ENCODE measurements at regions not wholly inside any gene's neighbourhood (a gene's known extent, or its start where the extent isn't known, plus 50 kb on each side); places are given as distances from the start of the nearest gene placed in this dataset.
"Not testable (repeated sequence)": the region's sequence is repeated elsewhere in the genome, so short reads cannot be mapped to it uniquely, and the experiment has no call there.

GRCh38 chr5:120162321-120162720 lies 301.8 kb upstream of the PRR16 start:
- no peak overlapping the region for H3K4me3 ChIP-seq (ENCODE audit: control insufficient read depth, low read depth, low read length)
- DNase-seq (ENCODE audit: low read depth): no peak
- TF ChIP-seq, protein P1, sequence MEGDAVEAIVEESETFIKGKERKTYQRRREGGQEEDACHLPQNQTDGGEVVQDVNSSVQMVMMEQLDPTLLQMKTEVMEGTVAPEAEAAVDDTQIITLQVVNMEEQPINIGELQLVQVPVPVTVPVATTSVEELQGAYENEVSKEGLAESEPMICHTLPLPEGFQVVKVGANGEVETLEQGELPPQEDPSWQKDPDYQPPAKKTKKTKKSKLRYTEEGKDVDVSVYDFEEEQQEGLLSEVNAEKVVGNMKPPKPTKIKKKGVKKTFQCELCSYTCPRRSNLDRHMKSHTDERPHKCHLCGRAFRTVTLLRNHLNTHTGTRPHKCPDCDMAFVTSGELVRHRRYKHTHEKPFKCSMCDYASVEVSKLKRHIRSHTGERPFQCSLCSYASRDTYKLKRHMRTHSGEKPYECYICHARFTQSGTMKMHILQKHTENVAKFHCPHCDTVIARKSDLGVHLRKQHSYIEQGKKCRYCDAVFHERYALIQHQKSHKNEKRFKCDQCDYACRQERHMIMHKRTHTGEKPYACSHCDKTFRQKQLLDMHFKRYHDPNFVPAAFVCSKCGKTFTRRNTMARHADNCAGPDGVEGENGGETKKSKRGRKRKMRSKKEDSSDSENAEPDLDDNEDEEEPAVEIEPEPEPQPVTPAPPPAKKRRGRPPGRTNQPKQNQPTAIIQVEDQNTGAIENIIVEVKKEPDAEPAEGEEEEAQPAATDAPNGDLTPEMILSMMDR (IDR thresholded peaks at IDR 0.05; ENCODE audit: control insufficient read depth, insufficient read depth, low read depth, low read length, missing control alignments): no peak

DNA sequence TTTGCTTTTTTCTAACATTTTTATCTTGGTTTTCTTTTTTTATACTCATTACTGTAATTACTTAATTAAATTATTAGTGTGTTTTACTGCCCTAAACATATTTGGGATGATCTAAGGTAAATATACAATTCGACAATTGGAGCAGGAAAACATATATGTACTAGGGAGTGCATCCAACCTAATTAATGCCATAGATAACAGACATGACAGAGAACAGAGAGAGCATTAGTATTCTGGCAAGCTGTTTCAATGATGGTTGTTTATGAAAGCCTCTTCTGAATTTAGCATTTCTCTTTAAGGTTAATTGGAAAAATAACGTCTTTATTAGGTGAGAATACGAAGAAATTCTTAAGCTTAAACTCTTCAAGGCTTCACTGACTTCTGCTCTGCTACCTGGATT lies 300.1 kb upstream of the PRR16 start:
- DNase-seq (ENCODE audit: low read depth): no peak
- no peak overlapping the region for H3K4me3 ChIP-seq (ENCODE audit: control insufficient read depth, low read depth, low read length)
- TF ChIP-seq, protein P1 (IDR thresholded peaks at IDR 0.05; ENCODE audit: control insufficient read depth, insufficient read depth, low read depth, low read length, missing control alignments): no peak

DNA sequence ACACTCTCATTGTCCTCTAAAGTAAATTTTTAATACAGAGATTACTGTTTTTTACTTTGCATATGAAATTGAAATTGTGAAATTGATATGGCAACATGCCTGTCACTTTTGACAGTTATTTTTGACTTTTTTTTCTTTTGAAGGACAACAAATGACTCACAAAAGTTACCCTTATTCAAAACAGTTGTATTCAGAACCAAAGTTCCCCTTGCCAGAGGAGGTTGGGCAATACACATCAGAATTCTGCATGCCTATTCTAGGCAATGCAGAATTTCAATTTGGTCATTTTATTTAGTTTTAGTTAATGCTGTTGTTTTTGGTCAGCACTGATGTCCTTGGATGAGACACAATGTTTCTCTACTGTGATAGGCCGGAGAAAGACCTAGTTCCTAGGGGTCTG lies 299.1 kb upstream of the PRR16 start:
- no peak overlapping the region for H3K4me3 ChIP-seq (ENCODE audit: control insufficient read depth, low read depth, low read length)
- no peak for DNase-seq (ENCODE audit: low read depth)
- TF ChIP-seq, protein P1 (IDR thresholded peaks at IDR 0.05; ENCODE audit: control insufficient read depth, insufficient read depth, low read depth, low read length, missing control alignments): no peak

DNA sequence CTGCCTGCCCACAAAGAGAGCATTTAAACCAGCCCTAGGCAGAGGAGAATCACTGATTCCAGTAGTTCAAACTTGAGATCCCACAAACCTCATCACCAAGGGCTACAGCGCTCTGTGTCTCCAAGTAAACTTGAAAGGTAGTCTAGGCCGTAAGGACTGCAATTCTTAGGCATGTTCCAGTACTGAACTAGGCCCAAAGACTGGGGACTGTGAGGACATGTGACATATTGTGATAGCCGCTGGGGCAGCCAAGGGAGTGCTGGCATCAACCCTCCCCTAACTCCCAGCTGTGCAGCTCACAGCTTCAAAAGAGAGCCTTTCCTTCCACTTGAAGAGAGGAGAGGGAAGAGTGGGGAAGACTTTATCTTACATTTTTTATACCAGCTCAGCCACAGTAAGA lies 291.0 kb upstream of the PRR16 start:
- DNase-seq (ENCODE audit: low read depth): no peak
- TF ChIP-seq, protein P1 (IDR thresholded peaks at IDR 0.05; ENCODE audit: control insufficient read depth, insufficient read depth, low read depth, low read length, missing control alignments): no peak
- H3K4me3 ChIP-seq (ENCODE audit: control insufficient read depth, low read depth, low read length): no peak overlapping the region

DNA sequence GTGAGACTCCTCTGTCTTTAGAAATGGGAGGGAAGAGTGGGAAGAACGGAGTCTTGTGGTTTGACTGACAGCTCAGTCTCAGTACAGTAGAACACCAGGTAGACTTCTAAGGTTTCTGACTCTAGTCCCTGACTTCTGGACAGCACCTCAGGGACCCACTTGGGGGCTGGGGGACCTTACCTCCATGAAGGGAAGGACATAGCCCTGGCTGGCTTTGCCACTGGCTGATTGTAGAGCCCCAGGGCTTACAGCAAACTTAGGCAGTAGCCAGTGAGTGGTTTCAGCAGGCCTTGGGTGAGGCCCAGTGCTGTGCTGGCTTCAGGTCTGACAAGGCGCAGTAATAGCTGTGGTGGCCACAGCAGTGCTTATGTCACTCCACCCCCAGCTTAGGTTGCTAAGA lies 290.0 kb upstream of the PRR16 start:
- TF ChIP-seq, protein P1 (IDR thresholded peaks at IDR 0.05; ENCODE audit: control insufficient read depth, insufficient read depth, low read depth, low read length, missing control alignments): no peak
- H3K4me3 ChIP-seq (ENCODE audit: control insufficient read depth, low read depth, low read length): no peak overlapping the region
- DNase-seq (ENCODE audit: low read depth): no peak

GRCh38 chr5:120181238-120181637 lies 282.9 kb upstream of the PRR16 start:
- not testable (repeated sequence) for H3K4me3 ChIP-seq (ENCODE audit: control insufficient read depth, low read depth, low read length); DNase-seq (ENCODE audit: low read depth)

DNA sequence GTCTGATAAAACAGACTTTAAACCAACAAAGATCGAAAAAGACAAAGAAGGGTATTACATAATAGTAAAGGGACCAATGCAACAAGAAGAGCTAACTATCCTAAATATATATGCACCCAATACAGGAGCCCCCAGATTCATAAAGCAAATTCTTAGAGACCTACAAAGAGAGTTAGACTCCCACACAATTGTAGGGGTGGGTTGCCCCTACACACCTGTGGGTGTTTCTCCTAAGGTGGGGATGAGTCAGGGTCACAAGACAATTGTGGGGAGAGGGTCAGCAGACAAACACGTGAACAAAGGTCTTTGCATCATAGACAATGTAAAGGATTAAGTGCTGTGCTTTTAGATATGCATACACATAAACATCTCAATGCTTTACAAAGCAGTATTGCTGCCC lies 269.4 kb upstream of the PRR16 start:
- H3K4me3 ChIP-seq (ENCODE audit: control insufficient read depth, low read depth, low read length); DNase-seq (ENCODE audit: low read depth): not testable (repeated sequence)

DNA sequence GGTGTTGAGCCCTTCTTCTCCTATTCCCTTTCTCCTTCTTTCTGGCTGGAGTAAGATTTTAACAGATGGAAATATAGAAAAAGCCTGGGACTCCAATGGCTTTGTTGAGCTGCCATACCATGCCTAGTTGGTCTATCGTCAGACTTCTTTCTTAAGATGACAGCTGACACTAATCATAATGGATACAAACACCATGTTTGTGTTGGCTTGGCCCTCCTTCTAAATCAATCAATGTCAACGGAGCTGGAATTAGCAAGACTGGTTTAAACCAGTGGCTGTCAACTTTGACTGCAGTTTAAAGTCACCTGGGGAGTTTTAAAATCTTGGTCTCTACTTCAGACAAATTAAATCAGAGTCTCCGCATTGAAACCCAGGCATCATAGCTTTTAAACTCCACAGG lies 264.5 kb upstream of the PRR16 start:
- no peak for DNase-seq (ENCODE audit: low read depth)
- TF ChIP-seq, protein P1 (IDR thresholded peaks at IDR 0.05; ENCODE audit: control insufficient read depth, insufficient read depth, low read depth, low read length, missing control alignments): no peak
- no peak overlapping the region for H3K4me3 ChIP-seq (ENCODE audit: control insufficient read depth, low read depth, low read length)

All from AG09309 (cell line).